Fibroblast of lung (primary cell): ENCODE measurements at regions not wholly inside any gene's neighbourhood (a gene's known extent, or its start where the extent isn't known, plus 50 kb on each side); places are given as distances from the start of the nearest gene placed in this dataset.

Source experiments
- CTCF ChIP-seq, 2 donors: IDR thresholded peaks in 1 of 2; conservative IDR thresholded peaks in 1 of 2; 1 replicate in 1 of 2; 2 replicates in 1 of 2; pipeline ENCODE4 v1.5.1; 2011 to 2012; ENCODE audit warnings: low read length in 2 of 2, control low read depth in 1 of 2, inconsistent platforms in 1 of 2, low read depth in 1 of 2, mild to moderate bottlenecking in 1 of 2
- EZH2 ChIP-seq: IDR thresholded peaks from 2 replicates; pipeline ENCODE4 v1.5.1; 2012; ENCODE audit warnings: low read length, control low read depth, mild to moderate bottlenecking; ENCODE audit errors: missing control alignments

GRCh38 chr11:122463530-122463929 lies 192.0 kb upstream of the UBASH3B start:
- TF ChIP-seq CTCF (conservative IDR thresholded peaks at IDR 0.05 in 1 of 2, IDR thresholded peaks at IDR 0.05 in 1 of 2; ENCODE audit: low read depth in 1 of 2, low read length in 2 of 2) (no peak), EZH2 (no peak)
